Osteocyte (in vitro differentiated cells): ENCODE measurements at regions not wholly inside any gene's neighbourhood (a gene's known extent, or its start where the extent isn't known, plus 50 kb on each side); places are given as distances from the start of the nearest gene placed in this dataset.

Source experiments
- DNase-seq: peaks from one replicate; pipeline ENCODE4 v3.0.0; 2021; ENCODE audit warnings: mixed read lengths; ENCODE audit not compliant: unreplicated experiment; ENCODE audit errors: extremely low spot score
- H3K27ac Mint-ChIP-seq: one replicate; pipeline ENCODE4 v1.8.0; 2021; ENCODE audit warnings: mild to moderate bottlenecking, mixed read lengths; ENCODE audit not compliant: unreplicated experiment
- H3K27me3 Mint-ChIP-seq: one replicate; pipeline ENCODE4 v1.8.0; 2021; ENCODE audit warnings: mixed read lengths; ENCODE audit not compliant: unreplicated experiment
- H3K36me3 Mint-ChIP-seq: one replicate; pipeline ENCODE4 v1.8.0; 2021; ENCODE audit warnings: mixed read lengths; ENCODE audit not compliant: unreplicated experiment
- H3K4me1 Mint-ChIP-seq: one replicate; pipeline ENCODE4 v1.8.0; 2021; ENCODE audit warnings: mixed read lengths; ENCODE audit not compliant: unreplicated experiment
- H3K4me3 Mint-ChIP-seq: one replicate; pipeline ENCODE4 v1.8.0; 2021; ENCODE audit warnings: mild to moderate bottlenecking, moderate library complexity, mixed read lengths; ENCODE audit not compliant: unreplicated experiment
- H3K9me3 Mint-ChIP-seq: one replicate; pipeline ENCODE4 v1.8.0; 2021; ENCODE audit warnings: mixed read lengths; ENCODE audit not compliant: unreplicated experiment
- CTCF ChIP-seq: fragments of 200-600 bp; sonication (generic); IDR thresholded peaks from 2 replicates; pipeline ENCODE4 v1.5.0; 2021; ENCODE audit warnings: antibody characterized with exemption, mild to moderate bottlenecking, moderate library complexity

GRCh38 chr15:89038146-89038545 lies 50.1 kb upstream of the ABHD2 start:
- H3K36me3 Mint-ChIP-seq: peaks cover 2% of the 10 kb centered on the region
- H3K4me1 Mint-ChIP-seq: peaks cover 8% of the 10 kb centered on the region
- TF ChIP-seq CTCF: no peak
- peaks cover 40% of the 10 kb centered on the region for H3K27me3 Mint-ChIP-seq
- H3K27ac Mint-ChIP-seq: no peak overlapping the region
- peak; percentile 81 for DNase-seq
- H3K4me3 Mint-ChIP-seq: no peak overlapping the region
- no peaks in the 10 kb centered on the region for H3K9me3 Mint-ChIP-seq
